Fibroblast of pulmonary artery (primary cell): ENCODE measurements at regions not wholly inside any gene's neighbourhood (a gene's known extent, or its start where the extent isn't known, plus 50 kb on each side); places are given as distances from the start of the nearest gene placed in this dataset.

Experiments used
- DNase-seq: peaks from one replicate; pipeline ENCODE4 v3.0.0-alpha.2; 2010; ENCODE audit warnings: low read depth
- H3K4me3 ChIP-seq: replicated peaks from 2 replicates; pipeline ENCODE4 v1.5.1; 2011; ENCODE audit warnings: low read depth, mild to moderate bottlenecking, control low read depth, low read length, moderate library complexity
- CTCF ChIP-seq: IDR thresholded peaks from 2 replicates; pipeline ENCODE4 v1.5.1; 2011; ENCODE audit warnings: mild to moderate bottlenecking, control low read depth, low read length, inconsistent platforms; ENCODE audit errors: missing control alignments

- H3K4me3 ChIP-seq, result no peak overlapping the region
- TF ChIP-seq CTCF, result no peak
- no peak for DNase-seq
These were observed 319.2 kb downstream of the DRD1 start for GRCh38 chr5:175124821-175125220.

GRCh38 chr5:175124251-175124813 lies 319.6 kb downstream of the DRD1 start:
- DNase-seq, result no peak
- no peak for TF ChIP-seq CTCF

GRCh38 chr5:175123542-175123941 lies 320.4 kb downstream of the DRD1 start:
- no peak for TF ChIP-seq CTCF
- DNase-seq, result no peak
- H3K4me3 ChIP-seq, result no peak overlapping the region

More at GRCh38 chr5:175124251-175124813, 319.6 kb downstream of the DRD1 start:
- H3K4me3 ChIP-seq, result no peak overlapping the region

- H3K4me3 ChIP-seq, result no peak overlapping the region
- no peak for DNase-seq
- no peak for TF ChIP-seq CTCF
These were observed 322.5 kb downstream of the DRD1 start for GRCh38 chr5:175121457-175121856.

- no peak for TF ChIP-seq CTCF
- H3K4me3 ChIP-seq, result no peak overlapping the region
- DNase-seq, result no peak
These were observed 323.6 kb downstream of the DRD1 start for GRCh38 chr5:175120412-175120811.

GRCh38 chr5:175118700-175119309 lies 325.2 kb downstream of the DRD1 start:
- no peak overlapping the region for H3K4me3 ChIP-seq
- no peak for DNase-seq
- no peak for TF ChIP-seq CTCF
